Hepatocyte (in vitro differentiated cells): ENCODE measurements at regions not wholly inside any gene's neighbourhood (a gene's known extent, or its start where the extent isn't known, plus 50 kb on each side); places are given as distances from the start of the nearest gene placed in this dataset.

Experiments used
- DNase-seq: peaks from one replicate; pipeline ENCODE4 v3.0.0-alpha.2; 2016; ENCODE audit warnings: low spot score
- H2AFZ ChIP-seq: fragments of 200-600 bp; sonication (generic); 2 replicates; pipeline ENCODE4 v1.6.0; 2016; ENCODE audit warnings: antibody characterized with exemption, mild to moderate bottlenecking
- H3K27ac ChIP-seq: fragments of 200-600 bp; sonication (generic); 2 replicates; pipeline ENCODE4 v1.5.1; 2016; ENCODE audit warnings: mild to moderate bottlenecking
- H3K27me3 ChIP-seq: fragments of 200-600 bp; sonication (generic); 2 replicates; pipeline ENCODE4 v1.6.1; 2016
- H3K36me3 ChIP-seq: fragments of 200-600 bp; sonication (generic); replicated peaks from 2 replicates; pipeline ENCODE4 v1.5.1; 2016; ENCODE audit warnings: low read depth; ENCODE audit not compliant: insufficient read depth
- H3K4me1 ChIP-seq: fragments of 200-600 bp; sonication (generic); 2 replicates; pipeline ENCODE4 v1.5.1; 2016; ENCODE audit warnings: mild to moderate bottlenecking, moderate library complexity; ENCODE audit not compliant: insufficient read depth
- H3K4me2 ChIP-seq: fragments of 200-600 bp; sonication (generic); 2 replicates; pipeline ENCODE4 v1.6.0; 2016
- H3K4me3 ChIP-seq: fragments of 200-600 bp; sonication (generic); 2 replicates; pipeline ENCODE4 v1.5.1; 2016; ENCODE audit warnings: mild to moderate bottlenecking
- H3K79me2 ChIP-seq: fragments of 200-600 bp; sonication (generic); 2 replicates; pipeline ENCODE4 v1.6.0; 2017; ENCODE audit warnings: mild to moderate bottlenecking
- H3K9me2 ChIP-seq: fragments of 200-600 bp; sonication (generic); replicated peaks from 2 replicates; pipeline ENCODE4 v1.6.0; 2017; ENCODE audit warnings: mild to moderate bottlenecking; ENCODE audit not compliant: insufficient read depth
- H3K9me3 ChIP-seq: fragments of 200-600 bp; sonication (generic); 2 replicates; pipeline ENCODE4 v1.5.1; 2016; ENCODE audit warnings: low read depth, mild to moderate bottlenecking
- H4K20me1 ChIP-seq: fragments of 200-600 bp; sonication (generic); 2 replicates; pipeline ENCODE4 v1.6.0; 2016; ENCODE audit warnings: mild to moderate bottlenecking; ENCODE audit not compliant: insufficient read depth, poor library complexity, severe bottlenecking
- CTCF ChIP-seq: fragments of 200-600 bp; sonication (generic); IDR thresholded peaks from 2 replicates; pipeline ENCODE4 v1.5.1; 2016; ENCODE audit warnings: antibody characterized with exemption, mild to moderate bottlenecking; ENCODE audit not compliant: poor library complexity
- EZH2 ChIP-seq: fragments of 200-600 bp; sonication (generic); IDR thresholded peaks from 2 replicates; pipeline ENCODE4 v1.6.1; 2016; ENCODE audit warnings: antibody characterized with exemption, mild to moderate bottlenecking, borderline replicate concordance
- EZH2phosphoT487 ChIP-seq: fragments of 200-600 bp; sonication (generic); IDR thresholded peaks from one replicate; pipeline ENCODE4 v1.6.1; 2018; ENCODE audit warnings: antibody characterized with exemption, mild to moderate bottlenecking, low read depth, moderate library complexity; ENCODE audit not compliant: unreplicated experiment, severe bottlenecking
- WGBS: methylation state at CpG from one replicate; pipeline ENCODE4 v1.1.6; 2016; ENCODE audit warnings: low lambda C conversion rate; ENCODE audit errors: missing lambda C conversion rate; 5-methylcytosine and 5-hydroxymethylcytosine counted together

DNA sequence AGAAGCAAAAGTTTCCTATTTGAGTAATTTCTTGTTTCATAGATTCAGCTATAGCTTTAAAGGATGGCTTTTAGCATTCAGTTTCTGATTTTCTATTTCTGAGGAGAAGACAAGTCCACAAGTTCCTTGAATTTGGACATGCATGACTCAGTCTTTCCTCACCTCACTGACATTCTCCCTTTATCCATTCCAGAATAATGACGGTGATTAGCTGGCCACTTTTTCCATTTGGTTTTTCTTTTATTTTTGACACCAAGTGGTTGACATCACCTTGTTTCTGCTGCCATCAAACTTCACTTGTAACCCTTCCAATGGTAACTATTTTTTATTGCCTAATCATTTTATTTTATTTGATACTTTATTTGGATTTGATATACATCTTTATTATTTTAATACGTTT is 404.4 kb upstream of the KCNMB2 start:
- Histone ChIP-seq H3K27me3 (no peaks in the 10 kb centered on the region), H2AFZ (no peak overlapping the region), H3K79me2 (no peaks in the 10 kb centered on the region), H3K4me1 (no peaks in the 10 kb centered on the region), H3K9me3 (no peaks in the 10 kb centered on the region), H3K4me3 (no peak overlapping the region), H3K9me2 (no peaks in the 10 kb centered on the region), H3K36me3 (no peaks in the 10 kb centered on the region), H3K27ac (no peak overlapping the region), H4K20me1 (no peaks in the 10 kb centered on the region), H3K4me2 (no peak overlapping the region)
- DNase-seq = no peak
- TF ChIP-seq CTCF = no peak
- no peak for TF ChIP-seq EZH2
- no peak for TF ChIP-seq EZH2phosphoT487
- 69% methylated on average over 2 of the region's 2 CpGs for WGBS

- no peak for TF ChIP-seq EZH2phosphoT487
- no peak for TF ChIP-seq CTCF
- no peak for TF ChIP-seq EZH2
- Histone ChIP-seq H3K9me2 (no peaks in the 10 kb centered on the region), H3K9me3 (no peaks in the 10 kb centered on the region), H3K4me1 (no peaks in the 10 kb centered on the region), H2AFZ (peak overlapping the region; percentile 6), H3K79me2 (no peaks in the 10 kb centered on the region), H4K20me1 (no peaks in the 10 kb centered on the region), H3K4me3 (no peak overlapping the region), H3K36me3 (no peaks in the 10 kb centered on the region), H3K27me3 (no peaks in the 10 kb centered on the region), H3K4me2 (no peak overlapping the region), H3K27ac (no peak overlapping the region)
- WGBS = 84% methylated on average over 4 of the region's 4 CpGs
- no peak for DNase-seq
These were observed 399.0 kb upstream of the KCNMB2 start for GRCh38 chr3:178137206-178137605.

- 87% methylated on average over 3 of the region's 3 CpGs for WGBS
- H3K36me3 ChIP-seq = no peaks in the 10 kb centered on the region
These were observed 398.4 kb upstream of the KCNMB2 start for GRCh38 chr3:178137831-178138230.

More at GRCh38 chr3:178137831-178138230, 398.4 kb upstream of the KCNMB2 start:
- H3K4me2 ChIP-seq = no peak overlapping the region
- DNase-seq = no peak
- TF ChIP-seq EZH2 (no peak), EZH2phosphoT487 (no peak), CTCF (no peak)
- no peak overlapping the region for H3K27ac ChIP-seq
- H3K4me3 ChIP-seq = no peak overlapping the region
- H2AFZ ChIP-seq = no peak overlapping the region
- H3K9me3 ChIP-seq = no peaks in the 10 kb centered on the region
- no peaks in the 10 kb centered on the region for H3K79me2 ChIP-seq
- no peaks in the 10 kb centered on the region for H3K9me2 ChIP-seq
- no peaks in the 10 kb centered on the region for H3K4me1 ChIP-seq
- no peaks in the 10 kb centered on the region for H4K20me1 ChIP-seq
- H3K27me3 ChIP-seq = no peaks in the 10 kb centered on the region
